ENCODE measurements at regions not wholly inside any gene's neighbourhood (a gene's known extent, or its start where the extent isn't known, plus 50 kb on each side); places are given as distances from the start of the nearest gene placed in this dataset.
"Not testable (repeated sequence)": the region's sequence is repeated elsewhere in the genome, so short reads cannot be mapped to it uniquely, and the experiment has no call there.

GRCh38 chr14:89743828-89744227, 210.7 kb downstream of the EFCAB11 start:
- DNase-seq (ENCODE audit: low spot score): no peak
- ATAC-seq: no peak

GRCh38 chr14:89740241-89740640, 214.3 kb downstream of the EFCAB11 start:
- ATAC-seq (no peak), DNase-seq (ENCODE audit: low spot score) (no peak)

GRCh38 chr14:89736881-89737280, 217.6 kb downstream of the EFCAB11 start:
- ATAC-seq (no peak), DNase-seq (ENCODE audit: low spot score) (no peak)

- ATAC-seq (no peak), DNase-seq (ENCODE audit: low spot score) (no peak)
Measured at GRCh38 chr14:89731396-89731933, 223.1 kb downstream of the EFCAB11 start.

- peak; percentile 18 for ATAC-seq
- DNase-seq (ENCODE audit: low spot score): no peak
Measured at GRCh38 chr14:89730687-89731086, 223.8 kb downstream of the EFCAB11 start.

GRCh38 chr14:89728964-89729363, 225.6 kb downstream of the EFCAB11 start:
- ATAC-seq (no peak), DNase-seq (ENCODE audit: low spot score) (no peak)

GRCh38 chr14:89726226-89726625, 228.3 kb downstream of the EFCAB11 start:
- ATAC-seq; DNase-seq (ENCODE audit: low spot score): not testable (repeated sequence)

- no peak for ATAC-seq
Measured at GRCh38 chr14:89724628-89724960, 229.9 kb downstream of the EFCAB11 start.

GRCh38 chr14:89723930-89724627, 230.5 kb downstream of the EFCAB11 start:
- DNase-seq (ENCODE audit: low spot score) (no peak), ATAC-seq (peak; percentile 88)

More at GRCh38 chr14:89724628-89724960, 229.9 kb downstream of the EFCAB11 start:
- no peak for DNase-seq (ENCODE audit: low spot score)

- ATAC-seq (no peak), DNase-seq (ENCODE audit: low spot score) (no peak)
Measured at GRCh38 chr14:89721956-89722355, 232.6 kb downstream of the EFCAB11 start.

GRCh38 chr14:89720741-89721729, 233.5 kb downstream of the EFCAB11 start:
- peak; percentile 38 for ATAC-seq
- no peak for DNase-seq (ENCODE audit: low spot score)

GRCh38 chr14:89720076-89720687, 234.3 kb downstream of the EFCAB11 start:
- ATAC-seq (no peak), DNase-seq (ENCODE audit: low spot score) (no peak)

- DNase-seq (ENCODE audit: low spot score) (no peak), ATAC-seq (no peak)
Measured at GRCh38 chr14:89719366-89720075, 235.0 kb downstream of the EFCAB11 start.

- DNase-seq (ENCODE audit: low spot score) (no peak), ATAC-seq (no peak)
Measured at GRCh38 chr14:89708982-89709625, 245.4 kb downstream of the EFCAB11 start.

- DNase-seq (ENCODE audit: low spot score) (no peak), ATAC-seq (no peak)
Measured at GRCh38 chr14:89707086-89707485, 247.4 kb downstream of the EFCAB11 start.

GRCh38 chr14:89702876-89703200, 251.7 kb downstream of the EFCAB11 start:
- ATAC-seq (no peak), DNase-seq (ENCODE audit: low spot score) (no peak)

- DNase-seq (ENCODE audit: low spot score): no peak
- ATAC-seq: no peak
Measured at GRCh38 chr14:89702073-89702875, 252.3 kb downstream of the EFCAB11 start.

- peak; percentile 87 for DNase-seq (ENCODE audit: low spot score)
- peak; percentile 98 for ATAC-seq
Measured at GRCh38 chr14:89701211-89702043, 253.1 kb downstream of the EFCAB11 start.

GRCh38 chr14:89700801-89701200, 253.7 kb downstream of the EFCAB11 start:
- no peak for ATAC-seq

More at GRCh38 chr14:89700801-89701200, 253.7 kb downstream of the EFCAB11 start:
- no peak for DNase-seq (ENCODE audit: low spot score)

Measured in left lobe of liver (tissue), 2 donors.